Stimulated activated effector memory CD8-positive, alpha-beta T cell treated with anti-CD3 and anti-CD28 coated beads, Interleukin-12 subunit alpha, Interleukin-12 subunit beta, amount 100 ng/mL, for 72 hours (primary cell): ENCODE measurements at regions not wholly inside any gene's neighbourhood (a gene's known extent, or its start where the extent isn't known, plus 50 kb on each side); places are given as distances from the start of the nearest gene placed in this dataset.
"Not testable (repeated sequence)": the region's sequence is repeated elsewhere in the genome, so short reads cannot be mapped to it uniquely, and the experiment has no call there.

Source experiments
- ATAC-seq: fragments of 150-1000 bp; cut with Tn5 transposase; 2 replicates; pipeline ENCODE4 v1.10.0; 2021
- DNase-seq, 2 donors: peaks; one replicate each; pipeline ENCODE4 v3.0.0; 2021 to 2022; ENCODE audit warnings: low spot score in 2 of 2
- H3K27ac Mint-ChIP-seq: one replicate; pipeline ENCODE4 v1.8.0; 2022; ENCODE audit warnings: mild to moderate bottlenecking, mixed read lengths
- H3K36me3 Mint-ChIP-seq: one replicate; pipeline ENCODE4 v1.8.0; 2022; ENCODE audit warnings: mild to moderate bottlenecking, mixed read lengths
- H3K4me1 Mint-ChIP-seq: one replicate; pipeline ENCODE4 v1.8.0; 2022; ENCODE audit warnings: mixed read lengths
- H3K4me3 Mint-ChIP-seq: one replicate; pipeline ENCODE4 v1.8.0; 2022; ENCODE audit warnings: mild to moderate bottlenecking, mixed read lengths
- H3K9me3 Mint-ChIP-seq: one replicate; pipeline ENCODE4 v1.8.0; 2022; ENCODE audit warnings: mixed read lengths

GRCh38 chr14:40229676-40230075 is 797.4 kb upstream of the FBXO33 start:
- Mint-ChIP-seq H3K27ac (no peak overlapping the region), H3K36me3 (no peaks in the 10 kb centered on the region), H3K4me1 (no peaks in the 10 kb centered on the region), H3K4me3 (no peak overlapping the region), H3K9me3 (peaks cover 25% of the 10 kb centered on the region)
- DNase-seq (no peak), ATAC-seq (no peak)

- Mint-ChIP-seq H3K4me3 (no peak overlapping the region), H3K9me3 (peaks cover 23% of the 10 kb centered on the region), H3K36me3 (no peaks in the 10 kb centered on the region), H3K27ac (no peak overlapping the region), H3K4me1 (no peaks in the 10 kb centered on the region)
- DNase-seq (no peak), ATAC-seq (no peak)
Measured at GRCh38 chr14:40222996-40223395, 790.8 kb upstream of the FBXO33 start.

GRCh38 chr14:40221428-40221827 is 789.2 kb upstream of the FBXO33 start:
- Mint-ChIP-seq H3K4me3 (no peak overlapping the region), H3K9me3 (peaks cover 12% of the 10 kb centered on the region), H3K36me3 (no peaks in the 10 kb centered on the region), H3K27ac (no peak overlapping the region), H3K4me1 (no peaks in the 10 kb centered on the region)
- no peak for ATAC-seq
- no peak for DNase-seq

GRCh38 chr14:40219032-40219431 is 786.8 kb upstream of the FBXO33 start:
- no peak overlapping the region for H3K27ac Mint-ChIP-seq
- DNase-seq, result no peak
- no peak for ATAC-seq
- H3K4me3 Mint-ChIP-seq, result no peak overlapping the region
- H3K9me3 Mint-ChIP-seq, result peaks cover 13% of the 10 kb centered on the region
- no peaks in the 10 kb centered on the region for H3K4me1 Mint-ChIP-seq
- no peaks in the 10 kb centered on the region for H3K36me3 Mint-ChIP-seq

- no peak for ATAC-seq
- Mint-ChIP-seq H3K36me3 (no peaks in the 10 kb centered on the region), H3K4me3 (no peak overlapping the region)
Measured at GRCh38 chr14:40218282-40218941, 786.2 kb upstream of the FBXO33 start.

GRCh38 chr14:40216976-40217375 is 784.7 kb upstream of the FBXO33 start:
- ATAC-seq, result no peak

More at GRCh38 chr14:40218282-40218941, 786.2 kb upstream of the FBXO33 start:
- Mint-ChIP-seq H3K4me1 (no peaks in the 10 kb centered on the region), H3K9me3 (peaks cover 14% of the 10 kb centered on the region), H3K27ac (no peak overlapping the region)
- no peak for DNase-seq

GRCh38 chr14:40216408-40216807 is 784.2 kb upstream of the FBXO33 start:
- H3K4me3 Mint-ChIP-seq, H3K27ac Mint-ChIP-seq, DNase-seq, H3K4me1 Mint-ChIP-seq, H3K36me3 Mint-ChIP-seq, ATAC-seq, H3K9me3 Mint-ChIP-seq: not testable (repeated sequence)

More at GRCh38 chr14:40216976-40217375, 784.7 kb upstream of the FBXO33 start:
- Mint-ChIP-seq H3K27ac (no peak overlapping the region), H3K9me3 (peaks cover 11% of the 10 kb centered on the region), H3K36me3 (no peaks in the 10 kb centered on the region), H3K4me3 (no peak overlapping the region), H3K4me1 (no peaks in the 10 kb centered on the region)
- DNase-seq, result no peak

GRCh38 chr14:40213701-40214100 is 781.5 kb upstream of the FBXO33 start:
- H3K4me1 Mint-ChIP-seq, result no peaks in the 10 kb centered on the region
- H3K4me3 Mint-ChIP-seq, result no peak overlapping the region
- ATAC-seq, result no peak
- H3K36me3 Mint-ChIP-seq, result no peaks in the 10 kb centered on the region
- DNase-seq, result no peak
- no peak overlapping the region for H3K27ac Mint-ChIP-seq
- peaks cover 8% of the 10 kb centered on the region for H3K9me3 Mint-ChIP-seq

GRCh38 chr14:40204441-40205175 is 772.4 kb upstream of the FBXO33 start:
- peak; percentile 51 for ATAC-seq
- Mint-ChIP-seq H3K4me1 (no peaks in the 10 kb centered on the region), H3K27ac (no peak overlapping the region), H3K4me3 (no peak overlapping the region), H3K36me3 (no peaks in the 10 kb centered on the region), H3K9me3 (peaks cover 14% of the 10 kb centered on the region)
- no peak for DNase-seq

GRCh38 chr14:40199101-40199500 is 766.9 kb upstream of the FBXO33 start:
- Mint-ChIP-seq H3K4me3 (no peak overlapping the region), H3K27ac (no peak overlapping the region), H3K9me3 (no peaks in the 10 kb centered on the region), H3K4me1 (no peaks in the 10 kb centered on the region), H3K36me3 (no peaks in the 10 kb centered on the region)
- DNase-seq (no peak), ATAC-seq (no peak)

- DNase-seq (no peak), ATAC-seq (no peak)
- Mint-ChIP-seq H3K4me1 (no peaks in the 10 kb centered on the region), H3K4me3 (no peak overlapping the region), H3K36me3 (no peaks in the 10 kb centered on the region), H3K9me3 (no peaks in the 10 kb centered on the region), H3K27ac (no peak overlapping the region)
Measured at GRCh38 chr14:40197344-40197743, 765.1 kb upstream of the FBXO33 start.

GRCh38 chr14:40188006-40188405 is 755.8 kb upstream of the FBXO33 start:
- ATAC-seq (no peak), DNase-seq (no peak)
- H3K4me3 Mint-ChIP-seq, result no peak overlapping the region
- H3K4me1 Mint-ChIP-seq, result no peaks in the 10 kb centered on the region
- H3K36me3 Mint-ChIP-seq, result no peaks in the 10 kb centered on the region
- H3K9me3 Mint-ChIP-seq, result peaks cover 9% of the 10 kb centered on the region
- no peak overlapping the region for H3K27ac Mint-ChIP-seq

GRCh38 chr14:40164083-40164482 is 731.9 kb upstream of the FBXO33 start:
- Mint-ChIP-seq H3K4me3 (no peak overlapping the region), H3K36me3 (no peaks in the 10 kb centered on the region), H3K27ac (no peak overlapping the region), H3K4me1 (no peaks in the 10 kb centered on the region), H3K9me3 (peaks cover 12% of the 10 kb centered on the region)
- no peak for DNase-seq
- no peak for ATAC-seq

GRCh38 chr14:40139657-40140056 is 707.4 kb upstream of the FBXO33 start:
- no peak overlapping the region for H3K4me3 Mint-ChIP-seq
- peaks cover 5% of the 10 kb centered on the region for H3K9me3 Mint-ChIP-seq
- no peaks in the 10 kb centered on the region for H3K36me3 Mint-ChIP-seq
- DNase-seq (no peak), ATAC-seq (no peak)
- H3K27ac Mint-ChIP-seq, result no peak overlapping the region
- no peaks in the 10 kb centered on the region for H3K4me1 Mint-ChIP-seq

- no peak overlapping the region for H3K4me3 Mint-ChIP-seq
- DNase-seq, result no peak
- H3K27ac Mint-ChIP-seq, result no peak overlapping the region
- H3K9me3 Mint-ChIP-seq, result peaks cover 15% of the 10 kb centered on the region
- H3K4me1 Mint-ChIP-seq, result no peaks in the 10 kb centered on the region
- no peak for ATAC-seq
- H3K36me3 Mint-ChIP-seq, result no peaks in the 10 kb centered on the region
Measured at GRCh38 chr14:40133463-40133862, 701.2 kb upstream of the FBXO33 start.

- Mint-ChIP-seq H3K4me3 (no peak overlapping the region), H3K9me3 (peaks cover 12% of the 10 kb centered on the region), H3K4me1 (no peaks in the 10 kb centered on the region), H3K27ac (no peak overlapping the region), H3K36me3 (no peaks in the 10 kb centered on the region)
- no peak for ATAC-seq
- DNase-seq, result no peak
Measured at GRCh38 chr14:40129159-40129558, 696.9 kb upstream of the FBXO33 start.
